Activated T-helper 1 cell treated with anti-CD3 and anti-CD28 coated beads, Interleukin-12 subunit alpha, Interleukin-12 subunit beta, Interleukin-2, Interleukin-4 antibody, amounts not matched to agents 30 ng/mL and 10 ng/mL and 1 ng/mL, durations not matched to agents 14 hours and 24 hours and 36 hours (primary cell): ENCODE measurements at regions not wholly inside any gene's neighbourhood (a gene's known extent, or its start where the extent isn't known, plus 50 kb on each side); places are given as distances from the start of the nearest gene placed in this dataset.

Experiments
- DNase-seq: peaks from one replicate; pipeline ENCODE4 v3.0.0; 2021; ENCODE audit warnings: low spot score
- H3K27ac Mint-ChIP-seq: one replicate; pipeline ENCODE4 v1.8.0; 2021; ENCODE audit warnings: mild to moderate bottlenecking, mixed read lengths
- H3K27me3 Mint-ChIP-seq: one replicate; pipeline ENCODE4 v1.8.0; 2022; ENCODE audit warnings: mild to moderate bottlenecking, moderate library complexity, mixed read lengths; ENCODE audit not compliant: insufficient read depth
- H3K36me3 Mint-ChIP-seq: one replicate; pipeline ENCODE4 v1.8.0; 2021; ENCODE audit warnings: low read depth, mixed read lengths
- H3K4me1 Mint-ChIP-seq: one replicate; pipeline ENCODE4 v1.8.0; 2021; ENCODE audit warnings: low read depth, mixed read lengths
- H3K4me3 Mint-ChIP-seq: one replicate; pipeline ENCODE4 v1.8.0; 2021; ENCODE audit warnings: mild to moderate bottlenecking, moderate library complexity, mixed read lengths
- H3K9me3 Mint-ChIP-seq: one replicate; pipeline ENCODE4 v1.8.0; 2021; ENCODE audit warnings: mixed read lengths
- intact Hi-C: fragments of 100-400 bp; cut with micrococcal nuclease; formaldehyde crosslinking; loops from one replicate; pipeline ENCODE4 v1.15.1; 2024

- H3K4me3 Mint-ChIP-seq: no peak overlapping the region
- intact Hi-C loops: no loop called here
- H3K27ac Mint-ChIP-seq: no peak overlapping the region
- no peaks in the 10 kb centered on the region for H3K36me3 Mint-ChIP-seq
- H3K9me3 Mint-ChIP-seq: no peaks in the 10 kb centered on the region
- H3K4me1 Mint-ChIP-seq: no peaks in the 10 kb centered on the region
- no peak for DNase-seq
- H3K27me3 Mint-ChIP-seq: no peaks in the 10 kb centered on the region
Measured at GRCh38 chr10:130357226-130357625, 221.0 kb downstream of the GLRX3 start.

GRCh38 chr10:130357951-130358350 is 221.8 kb downstream of the GLRX3 start:
- DNase-seq: no peak
- no peaks in the 10 kb centered on the region for H3K36me3 Mint-ChIP-seq
- H3K27ac Mint-ChIP-seq: no peak overlapping the region
- H3K9me3 Mint-ChIP-seq: no peaks in the 10 kb centered on the region
- intact Hi-C loops: no loop called here
- H3K27me3 Mint-ChIP-seq: no peaks in the 10 kb centered on the region
- no peak overlapping the region for H3K4me3 Mint-ChIP-seq
- H3K4me1 Mint-ChIP-seq: no peaks in the 10 kb centered on the region

- no peak for DNase-seq
- no peaks in the 10 kb centered on the region for H3K4me1 Mint-ChIP-seq
- H3K4me3 Mint-ChIP-seq: no peak overlapping the region
- intact Hi-C loops: no loop called here
- H3K36me3 Mint-ChIP-seq: no peaks in the 10 kb centered on the region
- no peaks in the 10 kb centered on the region for H3K27me3 Mint-ChIP-seq
- H3K27ac Mint-ChIP-seq: no peak overlapping the region
- no peaks in the 10 kb centered on the region for H3K9me3 Mint-ChIP-seq
Measured at GRCh38 chr10:130358981-130359650, 222.9 kb downstream of the GLRX3 start.

- intact Hi-C loops: no loop called here
- Mint-ChIP-seq H3K27me3 (no peaks in the 10 kb centered on the region), H3K27ac (no peak overlapping the region), H3K4me3 (no peak overlapping the region), H3K4me1 (no peaks in the 10 kb centered on the region), H3K36me3 (no peaks in the 10 kb centered on the region), H3K9me3 (no peaks in the 10 kb centered on the region)
- DNase-seq: no peak
Measured at GRCh38 chr10:130359711-130360110, 223.5 kb downstream of the GLRX3 start.

- H3K27ac Mint-ChIP-seq: no peak overlapping the region
- H3K4me1 Mint-ChIP-seq: no peaks in the 10 kb centered on the region
- intact Hi-C loops: no loop called here
- no peaks in the 10 kb centered on the region for H3K27me3 Mint-ChIP-seq
- no peaks in the 10 kb centered on the region for H3K36me3 Mint-ChIP-seq
- no peak for DNase-seq
- H3K4me3 Mint-ChIP-seq: no peak overlapping the region
- no peaks in the 10 kb centered on the region for H3K9me3 Mint-ChIP-seq
Measured at GRCh38 chr10:130360826-130361311, 224.7 kb downstream of the GLRX3 start.

GRCh38 chr10:130361351-130362105 is 225.3 kb downstream of the GLRX3 start:
- H3K9me3 Mint-ChIP-seq: no peaks in the 10 kb centered on the region
- no peaks in the 10 kb centered on the region for H3K4me1 Mint-ChIP-seq
- no peak overlapping the region for H3K27ac Mint-ChIP-seq
- intact Hi-C loops: no loop called here
- no peak overlapping the region for H3K4me3 Mint-ChIP-seq
- H3K27me3 Mint-ChIP-seq: no peaks in the 10 kb centered on the region
- no peaks in the 10 kb centered on the region for H3K36me3 Mint-ChIP-seq
- no peak for DNase-seq

- H3K9me3 Mint-ChIP-seq: no peaks in the 10 kb centered on the region
Measured at GRCh38 chr10:130362308-130362761, 226.1 kb downstream of the GLRX3 start.

GRCh38 chr10:130363051-130363450 is 226.9 kb downstream of the GLRX3 start:
- H3K27me3 Mint-ChIP-seq: no peaks in the 10 kb centered on the region
- intact Hi-C loops: no loop called here
- H3K9me3 Mint-ChIP-seq: no peaks in the 10 kb centered on the region
- H3K36me3 Mint-ChIP-seq: no peaks in the 10 kb centered on the region
- no peaks in the 10 kb centered on the region for H3K4me1 Mint-ChIP-seq
- H3K4me3 Mint-ChIP-seq: no peak overlapping the region
- DNase-seq: no peak
- H3K27ac Mint-ChIP-seq: no peak overlapping the region

More at GRCh38 chr10:130362308-130362761, 226.1 kb downstream of the GLRX3 start:
- Mint-ChIP-seq H3K4me1 (no peaks in the 10 kb centered on the region), H3K27ac (no peak overlapping the region), H3K36me3 (no peaks in the 10 kb centered on the region), H3K4me3 (no peak overlapping the region), H3K27me3 (no peaks in the 10 kb centered on the region)
- intact Hi-C loops: no loop called here
- no peak for DNase-seq

GRCh38 chr10:130363899-130364445 is 227.8 kb downstream of the GLRX3 start:
- no peak overlapping the region for H3K4me3 Mint-ChIP-seq
- no peaks in the 10 kb centered on the region for H3K4me1 Mint-ChIP-seq
- DNase-seq: no peak
- intact Hi-C loops: no loop called here
- H3K9me3 Mint-ChIP-seq: no peaks in the 10 kb centered on the region
- no peak overlapping the region for H3K27ac Mint-ChIP-seq
- no peaks in the 10 kb centered on the region for H3K36me3 Mint-ChIP-seq
- no peaks in the 10 kb centered on the region for H3K27me3 Mint-ChIP-seq

- Mint-ChIP-seq H3K9me3 (no peaks in the 10 kb centered on the region), H3K27ac (no peak overlapping the region), H3K36me3 (no peaks in the 10 kb centered on the region), H3K4me1 (no peaks in the 10 kb centered on the region), H3K4me3 (no peak overlapping the region), H3K27me3 (no peaks in the 10 kb centered on the region)
- DNase-seq: no peak
- intact Hi-C loops: no loop called here
Measured at GRCh38 chr10:130364631-130365411, 228.6 kb downstream of the GLRX3 start.

- no peak for DNase-seq
- intact Hi-C loops: no loop called here
- Mint-ChIP-seq H3K4me1 (no peaks in the 10 kb centered on the region), H3K36me3 (no peaks in the 10 kb centered on the region), H3K9me3 (no peaks in the 10 kb centered on the region), H3K27ac (no peak overlapping the region), H3K4me3 (no peak overlapping the region), H3K27me3 (no peaks in the 10 kb centered on the region)
Measured at GRCh38 chr10:130368761-130369560, 232.8 kb downstream of the GLRX3 start.

GRCh38 chr10:130369645-130370381 is 233.6 kb downstream of the GLRX3 start:
- DNase-seq: no peak
- H3K4me1 Mint-ChIP-seq: no peaks in the 10 kb centered on the region
- intact Hi-C loops: no loop called here
- H3K27me3 Mint-ChIP-seq: no peaks in the 10 kb centered on the region
- no peak overlapping the region for H3K27ac Mint-ChIP-seq
- H3K36me3 Mint-ChIP-seq: no peaks in the 10 kb centered on the region
- H3K9me3 Mint-ChIP-seq: no peaks in the 10 kb centered on the region
- H3K4me3 Mint-ChIP-seq: no peak overlapping the region
